GM12874 (cell line): ENCODE measurements at regions not wholly inside any gene's neighbourhood (a gene's known extent, or its start where the extent isn't known, plus 50 kb on each side); places are given as distances from the start of the nearest gene placed in this dataset.
A peak's percentile ranks its signal among the peaks of the same experiment; 100 is the strongest.

ENCODE experiments used
- CTCF ChIP-seq: IDR thresholded peaks from 2 replicates; pipeline ENCODE4 v1.5.1; 2011; ENCODE audit warnings: low read depth, mild to moderate bottlenecking, control low read depth, low read length, moderate library complexity; ENCODE audit not compliant: insufficient read depth

- no peak for TF ChIP-seq CTCF
Observed at GRCh38 chr13:46996316-46997030, 99.6 kb upstream of the HTR2A start.

- TF ChIP-seq CTCF: no peak
Observed at GRCh38 chr13:46995874-46996273, 99.0 kb upstream of the HTR2A start.

GRCh38 chr13:46994492-46994891 is 97.6 kb upstream of the HTR2A start:
- no peak for TF ChIP-seq CTCF

- peak; percentile 56 for TF ChIP-seq CTCF
Observed at GRCh38 chr13:46992383-46992952, 95.6 kb upstream of the HTR2A start.

- TF ChIP-seq CTCF: no peak
Observed at GRCh38 chr13:46983881-46984280, 87.0 kb upstream of the HTR2A start.

- no peak for TF ChIP-seq CTCF
Observed at GRCh38 chr13:46982856-46983582, 86.2 kb upstream of the HTR2A start.

GRCh38 chr13:46975173-46975572 is 78.3 kb upstream of the HTR2A start:
- no peak for TF ChIP-seq CTCF
